H9 (cell line): ENCODE measurements at regions not wholly inside any gene's neighbourhood (a gene's known extent, or its start where the extent isn't known, plus 50 kb on each side); places are given as distances from the start of the nearest gene placed in this dataset.

ENCODE experiments used
- DNase-seq: peaks from one replicate; pipeline ENCODE4 v3.0.0-alpha.2; 2017
- H2AFZ ChIP-seq: one replicate; pipeline ENCODE4 v1.6.1; 2013; ENCODE audit warnings: mild to moderate bottlenecking, low read length, control low read depth, moderate library complexity
- H2AK5ac ChIP-seq: 2 replicates; pipeline ENCODE4 v1.6.1; 2013; ENCODE audit warnings: low read length, control low read depth, mixed read lengths; ENCODE audit not compliant: insufficient read length
- H2BK120ac ChIP-seq: one replicate; pipeline ENCODE4 v1.6.1; 2013; ENCODE audit warnings: low read depth, mild to moderate bottlenecking, low read length, control low read depth, inconsistent platforms; ENCODE audit not compliant: poor library complexity, severe bottlenecking
- H2BK12ac ChIP-seq: 2 replicates; pipeline ENCODE4 v1.6.1; 2013; ENCODE audit warnings: low read length, control low read depth, mixed read lengths, low read depth; ENCODE audit not compliant: insufficient read length
- H2BK15ac ChIP-seq: 2 replicates; pipeline ENCODE4 v1.6.1; 2013; ENCODE audit warnings: low read depth, low read length, control low read depth
- H2BK20ac ChIP-seq: one replicate; pipeline ENCODE4 v1.6.1; 2013; ENCODE audit warnings: low read depth, mild to moderate bottlenecking, low read length, control low read depth, inconsistent platforms; ENCODE audit not compliant: poor library complexity, severe bottlenecking
- H2BK5ac ChIP-seq: 2 replicates; pipeline ENCODE4 v1.6.1; 2013; ENCODE audit warnings: low read length, control low read depth, mixed read lengths; ENCODE audit not compliant: insufficient read length
- H3K14ac ChIP-seq: 2 replicates; pipeline ENCODE4 v1.6.1; 2013; ENCODE audit warnings: low read length, control low read depth; ENCODE audit not compliant: insufficient read depth
- H3K18ac ChIP-seq: 2 replicates; pipeline ENCODE4 v1.6.1; 2013; ENCODE audit warnings: low read depth, mild to moderate bottlenecking, mixed read lengths, low read length, control low read depth; ENCODE audit not compliant: insufficient read length
- H3K23ac ChIP-seq: 2 replicates; pipeline ENCODE4 v1.6.1; 2013; ENCODE audit warnings: low read length, control low read depth, mixed read lengths, low read depth; ENCODE audit not compliant: insufficient read length
- H3K23me2 ChIP-seq: 2 replicates; pipeline ENCODE4 v1.6.1; 2013; ENCODE audit warnings: low read depth, mild to moderate bottlenecking, mixed read lengths, low read length, control low read depth; ENCODE audit not compliant: insufficient read length, poor library complexity, severe bottlenecking
- H3K27ac ChIP-seq: 2 replicates; pipeline ENCODE4 v1.5.1; 2013; ENCODE audit warnings: low read length, control low read depth, mixed read lengths, low read depth; ENCODE audit not compliant: insufficient read length
- H3K27me3 ChIP-seq: 2 replicates; pipeline ENCODE4 v1.6.1; 2013; ENCODE audit warnings: low read length, control low read depth, inconsistent platforms; ENCODE audit not compliant: insufficient read depth
- H3K4ac ChIP-seq: 2 replicates; pipeline ENCODE4 v1.6.1; 2013; ENCODE audit warnings: low read depth, mild to moderate bottlenecking, control low read depth, inconsistent platforms, low read length, moderate library complexity
- H3K4me1 ChIP-seq: 2 replicates; pipeline ENCODE4 v1.6.1; 2013; ENCODE audit warnings: low read length, control low read depth, inconsistent platforms; ENCODE audit not compliant: insufficient read depth
- H3K4me2 ChIP-seq: 2 replicates; pipeline ENCODE4 v1.6.1; 2013; ENCODE audit warnings: low read length, control low read depth, mixed read lengths; ENCODE audit not compliant: insufficient read length, insufficient read depth
- H3K56ac ChIP-seq: 2 replicates; pipeline ENCODE4 v1.6.1; 2013; ENCODE audit warnings: low read depth, mild to moderate bottlenecking, mixed read lengths, low read length, control low read depth; ENCODE audit not compliant: insufficient read length
- H3K79me1 ChIP-seq: 2 replicates; pipeline ENCODE4 v1.6.1; 2013; ENCODE audit warnings: low read depth, mild to moderate bottlenecking, moderate library complexity, low read length, control low read depth, inconsistent platforms; ENCODE audit not compliant: insufficient read depth, poor library complexity, severe bottlenecking
- H3K79me2 ChIP-seq: 2 replicates; pipeline ENCODE4 v1.6.1; 2013; ENCODE audit warnings: low read length, control low read depth, inconsistent platforms; ENCODE audit not compliant: insufficient read depth
- H3K9ac ChIP-seq: 2 replicates; pipeline ENCODE4 v1.6.1; 2013; ENCODE audit warnings: low read length, control low read depth, mixed read lengths; ENCODE audit not compliant: insufficient read length; ENCODE audit errors: extremely low read depth
- H3K9me3 ChIP-seq: one replicate; pipeline ENCODE4 v1.6.1; 2013; ENCODE audit warnings: low read depth, low read length, inconsistent platforms; ENCODE audit not compliant: control insufficient read depth
- H3T11ph ChIP-seq: one replicate; pipeline ENCODE4 v1.6.1; 2013; ENCODE audit warnings: mild to moderate bottlenecking, low read length, control low read depth, inconsistent platforms
- H4K20me1 ChIP-seq: one replicate; pipeline ENCODE4 v1.6.1; 2013; ENCODE audit not compliant: control insufficient read depth, insufficient read length, insufficient read depth
- H4K5ac ChIP-seq: 2 replicates; pipeline ENCODE4 v1.6.1; 2013; ENCODE audit warnings: low read depth, mild to moderate bottlenecking, mixed read lengths, low read length, control low read depth; ENCODE audit not compliant: insufficient read length
- H4K8ac ChIP-seq: replicated peaks from 2 replicates; pipeline ENCODE4 v1.6.1; 2013; ENCODE audit warnings: low read length, control low read depth, mixed read lengths, low read depth; ENCODE audit not compliant: insufficient read length
- H4K91ac ChIP-seq: 2 replicates; pipeline ENCODE4 v1.6.1; 2013; ENCODE audit warnings: low read depth, mild to moderate bottlenecking, moderate library complexity, mixed read lengths, low read length, control low read depth; ENCODE audit not compliant: insufficient read length
- H3K27ac Mint-ChIP-seq, 3 experiments: 2 replicates in 2 of 3; 3 replicates in 1 of 3; pipeline ENCODE4 v1.8.0; 2020 to 2021; ENCODE audit warnings: mixed read lengths in 3 of 3, mild to moderate bottlenecking in 1 of 3, moderate library complexity in 1 of 3
- H3K27me3 Mint-ChIP-seq: 2 replicates; pipeline ENCODE4 v1.8.0; 2021; ENCODE audit warnings: low read depth, mild to moderate bottlenecking, moderate library complexity, mixed read lengths
- H3K36me3 Mint-ChIP-seq, 3 experiments: 2 replicates in 2 of 3; 3 replicates in 1 of 3; pipeline ENCODE4 v1.8.0; 2020 to 2021; ENCODE audit warnings: low read depth in 3 of 3, mixed read lengths in 3 of 3; ENCODE audit not compliant: insufficient read depth in 1 of 3
- H3K4me1 Mint-ChIP-seq, 2 experiments: 2 replicates each; pipeline ENCODE4 v1.8.0; 2020; ENCODE audit warnings: mixed read lengths in 2 of 2
- H3K4me3 Mint-ChIP-seq, 2 experiments: 2 replicates in 1 of 2; 3 replicates in 1 of 2; pipeline ENCODE4 v1.8.0; 2020 to 2021; ENCODE audit warnings: mild to moderate bottlenecking in 2 of 2, mixed read lengths in 2 of 2, moderate library complexity in 1 of 2
- H3K9me3 Mint-ChIP-seq, 2 experiments: 2 replicates in 1 of 2; 3 replicates in 1 of 2; pipeline ENCODE4 v1.8.0; 2020; ENCODE audit warnings: mild to moderate bottlenecking in 2 of 2, mixed read lengths in 2 of 2, moderate library complexity in 1 of 2
- CTCF ChIP-seq: fragments of 200-600 bp; sonication (generic); conservative IDR thresholded peaks from 3 replicates; pipeline ENCODE4 v1.8.0; 2021; ENCODE audit warnings: antibody characterized with exemption, mild to moderate bottlenecking
- WGBS: extraction: QIAGEN DNeasy Blood & Tissue Kit; methylation state at CpG from one replicate; pipeline ENCODE4 v1.1.7; 2013; ENCODE audit warnings: missing lambda C conversion rate, low lambda C conversion rate, mixed read lengths; ENCODE audit not compliant: insufficient read length; ENCODE audit errors: extremely low coverage; 5-methylcytosine and 5-hydroxymethylcytosine counted together

GRCh38 chr10:3530346-3530745 is 254.7 kb downstream of the KLF6 start:
- H2BK15ac ChIP-seq, result no peak overlapping the region
- H3K9ac ChIP-seq, result no peak overlapping the region
- no peak overlapping the region for H3K27ac ChIP-seq
- no peaks in the 10 kb centered on the region for H3K79me1 ChIP-seq
- no peak overlapping the region for H2BK12ac ChIP-seq
- no peaks in the 10 kb centered on the region for H3K4me1 ChIP-seq
- H3K14ac ChIP-seq, result no peak overlapping the region
- H4K20me1 ChIP-seq, result no peaks in the 10 kb centered on the region
- no peaks in the 10 kb centered on the region for H3K9me3 ChIP-seq
- H3K23ac ChIP-seq, result no peak overlapping the region
- no peak overlapping the region for H4K5ac ChIP-seq
- no peak overlapping the region for H3K18ac ChIP-seq
- H4K8ac ChIP-seq, result no peak overlapping the region
- H2BK5ac ChIP-seq, result no peak overlapping the region
- H3K4me3 Mint-ChIP-seq, result no peak overlapping the region
- no peak overlapping the region for H3K4me2 ChIP-seq
- no peaks in the 10 kb centered on the region; a peak in 1 of 7 replicates for H3K36me3 Mint-ChIP-seq
- no peak overlapping the region for H2BK20ac ChIP-seq
- H3T11ph ChIP-seq, result no peak overlapping the region
- H3K23me2 ChIP-seq, result no peaks in the 10 kb centered on the region
- no peak overlapping the region for H3K4ac ChIP-seq
- TF ChIP-seq CTCF, result no peak
- H2BK120ac ChIP-seq, result no peak overlapping the region
- H3K27me3 Mint-ChIP-seq, result no peaks in the 10 kb centered on the region
- H2AK5ac ChIP-seq, result no peak overlapping the region
- no peak for DNase-seq
- H3K4me1 Mint-ChIP-seq, result 0 out of 4 replicates have a peak, but pooled peaks cover 0 to 3% of the 10 kb centered on the region in 2 experiments
- no peak overlapping the region for H3K27ac Mint-ChIP-seq
- H4K91ac ChIP-seq, result no peak overlapping the region
- H2AFZ ChIP-seq, result no peak overlapping the region
- no peaks in the 10 kb centered on the region for H3K27me3 ChIP-seq
- no peak overlapping the region for H3K56ac ChIP-seq
- no CpG with 5 or more reads among the region's 13 CpGs for WGBS
- no peaks in the 10 kb centered on the region; a peak in 2 of 5 replicates for H3K9me3 Mint-ChIP-seq
- no peaks in the 10 kb centered on the region for H3K79me2 ChIP-seq
